ENCODE measurements at regions not wholly inside any gene's neighbourhood (a gene's known extent, or its start where the extent isn't known, plus 50 kb on each side); places are given as distances from the start of the nearest gene placed in this dataset.

GRCh38 chr4:156472624-156473023, 499.0 kb downstream of the PDGFC start:
- TF ChIP-seq CTCF (IDR thresholded peaks at IDR 0.05) (no peak), EZH2phosphoT487 (IDR thresholded peaks at IDR 0.05) (no peak)

All from neural progenitor cell (in vitro differentiated cells).